ENCODE measurements at regions not wholly inside any gene's neighbourhood (a gene's known extent, or its start where the extent isn't known, plus 50 kb on each side); places are given as distances from the start of the nearest gene placed in this dataset.

DNA sequence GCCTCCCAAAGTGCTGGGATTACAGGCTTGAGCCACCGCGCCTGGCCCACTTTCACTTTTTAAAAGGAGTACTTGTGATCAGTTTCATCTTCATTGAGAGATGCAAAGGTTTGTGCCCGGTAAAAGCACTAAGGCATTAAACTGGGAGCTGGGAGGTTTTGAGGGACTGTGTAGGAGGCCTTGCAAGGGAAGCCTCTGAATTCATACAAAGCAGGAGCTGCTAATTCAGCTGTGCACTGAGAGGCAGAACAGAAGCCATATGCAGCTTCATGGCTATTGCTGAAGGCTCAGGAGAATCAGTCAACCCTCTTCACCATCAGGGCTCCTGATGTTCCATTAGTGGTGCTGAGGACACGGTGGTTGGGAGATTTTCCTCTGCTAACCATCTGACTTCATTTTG lies 77.7 kb downstream of the GPR88 start:
- H3K27me3 ChIP-seq (ENCODE audit: control insufficient read depth in 2 of 2, insufficient read depth in 2 of 2, low read length in 2 of 2): no peaks in the 10 kb centered on the region
- H3K27me3 Mint-ChIP-seq: peaks cover 0 to 10% (median 0%) of the 10 kb centered on the region in 5 donors
- ATAC-seq (no peak), DNase-seq (no peak)
- H3K36me3 ChIP-seq (ENCODE audit: control insufficient read depth in 2 of 3, insufficient read depth in 3 of 3, low read length in 3 of 3): no peaks in the 10 kb centered on the region
- POLR2A ChIA-PET: no interaction called here
- CTCF ChIA-PET: no interaction called here
- H3K9me3 Mint-ChIP-seq: peaks cover 0 to 2% (median 0%) of the 10 kb centered on the region in 11 donors
- intact Hi-C loops (cut with micrococcal nuclease): no loop called here
- peaks cover 9 to 23% (median 21%) of the 10 kb centered on the region in 7 donors for H3K4me1 Mint-ChIP-seq
- H3K4me3 Mint-ChIP-seq: no peak overlapping the region
- no peaks in the 10 kb centered on the region for H3K9me3 ChIP-seq (ENCODE audit: control insufficient read depth in 2 of 3, low read length in 3 of 3)
- no peak overlapping the region for H3K4me3 ChIP-seq (ENCODE audit: low read length)
- H3K27ac Mint-ChIP-seq: no peak overlapping the region
- peaks cover 4 to 7% of the 10 kb centered on the region in 2 donors for H3K4me1 ChIP-seq (ENCODE audit: control insufficient read depth in 2 of 2, insufficient read depth in 2 of 2, low read length in 2 of 2)
- no peaks in the 10 kb centered on the region for H3K36me3 Mint-ChIP-seq
- no peak overlapping the region for H3K27ac ChIP-seq (ENCODE audit: low read depth, low read length)

DNA sequence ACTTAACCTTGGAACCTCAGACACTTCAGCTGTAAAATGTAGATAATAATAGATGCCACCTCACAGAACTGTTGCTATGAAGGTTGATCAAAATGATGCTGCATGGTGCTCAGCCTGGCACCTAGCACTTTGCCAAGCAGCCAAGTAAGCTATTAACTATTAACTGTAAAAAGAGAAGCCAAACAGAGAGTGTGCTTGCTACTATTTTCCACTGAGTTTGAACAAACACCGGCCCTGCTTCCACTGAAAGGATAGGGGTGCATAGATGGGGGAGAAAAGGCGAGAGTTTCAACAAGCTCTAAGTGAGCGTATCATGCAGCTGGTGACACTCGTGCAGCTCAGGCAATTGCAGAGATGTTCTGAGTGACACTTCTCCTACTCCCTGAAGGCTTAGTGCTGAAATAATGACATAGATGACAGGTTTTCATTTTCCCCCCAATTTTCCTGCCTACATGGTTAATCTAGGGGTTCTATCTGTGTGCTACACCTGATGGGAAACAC lies 78.2 kb downstream of the GPR88 start:
- Histone ChIP-seq H3K27me3 (ENCODE audit: control insufficient read depth in 2 of 2, insufficient read depth in 2 of 2, low read length in 2 of 2) (no peaks in the 10 kb centered on the region), H3K4me1 (ENCODE audit: control insufficient read depth in 2 of 2, insufficient read depth in 2 of 2, low read length in 2 of 2) (peaks cover 4 to 7% of the 10 kb centered on the region in 2 donors), H3K36me3 (ENCODE audit: control insufficient read depth in 2 of 3, insufficient read depth in 3 of 3, low read length in 3 of 3) (no peaks in the 10 kb centered on the region), H3K27ac (ENCODE audit: low read depth, low read length) (no peak overlapping the region), H3K9me3 (ENCODE audit: control insufficient read depth in 2 of 3, low read length in 3 of 3) (no peaks in the 10 kb centered on the region), H3K4me3 (ENCODE audit: low read length) (no peak overlapping the region)
- no peak for DNase-seq
- Mint-ChIP-seq H3K4me1 (peaks cover 9 to 23% (median 21%) of the 10 kb centered on the region in 7 donors), H3K9me3 (peaks cover 0 to 2% (median 0%) of the 10 kb centered on the region in 11 donors), H3K4me3 (no peak overlapping the region), H3K27ac (no peak overlapping the region), H3K27me3 (peaks cover 0 to 12% (median 0%) of the 10 kb centered on the region in 5 donors), H3K36me3 (no peaks in the 10 kb centered on the region)
- CTCF ChIA-PET: no interaction called here
- intact Hi-C loops (cut with micrococcal nuclease): no loop called here
- POLR2A ChIA-PET: no interaction called here
- ATAC-seq: no peak

DNA sequence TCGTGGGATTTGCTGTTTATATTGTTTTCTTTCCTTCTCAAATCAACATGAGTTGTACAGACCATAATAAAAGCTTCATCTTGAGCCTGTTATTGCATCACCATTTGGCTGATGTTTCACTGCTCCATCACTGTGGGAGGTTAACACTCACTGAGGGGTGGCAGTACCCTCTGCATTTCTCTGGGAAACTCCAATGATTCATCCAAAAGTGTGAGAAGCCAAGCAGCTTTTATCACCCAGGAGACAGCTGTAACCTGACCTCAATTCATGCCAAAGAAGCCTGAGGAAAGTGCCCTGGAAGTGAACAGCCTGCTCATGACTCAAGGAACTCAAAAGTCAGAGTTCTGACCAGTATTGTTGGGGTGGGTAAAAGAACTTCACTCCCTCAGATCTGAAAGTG lies 84.1 kb downstream of the GPR88 start:
- H3K27me3 Mint-ChIP-seq: peaks cover 0 to 7% (median 0%) of the 10 kb centered on the region in 5 donors
- Histone ChIP-seq H3K27me3 (ENCODE audit: control insufficient read depth in 2 of 2, insufficient read depth in 2 of 2, low read length in 2 of 2) (no peaks in the 10 kb centered on the region), H3K4me3 (ENCODE audit: low read length) (no peak overlapping the region), H3K9me3 (ENCODE audit: control insufficient read depth in 2 of 3, low read length in 3 of 3) (no peaks in the 10 kb centered on the region), H3K27ac (ENCODE audit: low read depth, low read length) (no peak overlapping the region), H3K36me3 (ENCODE audit: control insufficient read depth in 2 of 3, insufficient read depth in 3 of 3, low read length in 3 of 3) (no peaks in the 10 kb centered on the region), H3K4me1 (ENCODE audit: control insufficient read depth in 2 of 2, insufficient read depth in 2 of 2, low read length in 2 of 2) (no peaks in the 10 kb centered on the region)
- H3K27ac Mint-ChIP-seq: no peak overlapping the region
- POLR2A ChIA-PET: no interaction called here
- peaks cover 0 to 2% (median 0%) of the 10 kb centered on the region in 11 donors for H3K9me3 Mint-ChIP-seq
- ATAC-seq: no peak
- DNase-seq: no peak
- no peaks in the 10 kb centered on the region for H3K36me3 Mint-ChIP-seq
- intact Hi-C loops (cut with micrococcal nuclease): no loop called here
- no peak overlapping the region for H3K4me3 Mint-ChIP-seq
- CTCF ChIA-PET: no interaction called here
- no peaks in the 10 kb centered on the region for H3K4me1 Mint-ChIP-seq

DNA sequence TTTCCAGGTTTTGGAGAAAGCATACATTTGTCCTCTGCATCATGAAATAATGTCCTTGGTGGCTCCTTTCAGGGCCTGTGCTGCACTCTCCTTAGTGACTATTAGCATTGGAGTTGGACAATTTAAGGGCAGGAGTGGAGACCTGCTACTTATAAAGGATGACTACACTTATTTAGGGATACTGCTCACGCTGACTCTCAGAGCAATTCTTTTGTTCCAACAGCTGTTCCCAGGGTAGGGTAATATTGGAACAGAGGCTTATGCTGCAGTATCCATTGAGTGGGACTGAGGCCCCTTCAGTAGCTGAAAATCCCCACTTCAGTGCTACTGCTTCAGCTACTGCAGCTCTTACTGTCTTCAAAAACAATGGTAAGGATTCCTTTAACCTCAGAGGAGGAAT lies 84.6 kb downstream of the GPR88 start:
- ChIA-PET CTCF (no interaction called here), POLR2A (no interaction called here)
- Mint-ChIP-seq H3K36me3 (no peaks in the 10 kb centered on the region), H3K9me3 (peaks cover 0 to 5% (median 0%) of the 10 kb centered on the region in 11 donors), H3K4me3 (no peak overlapping the region), H3K4me1 (peaks cover 0 to 3% (median 0%) of the 10 kb centered on the region in 7 donors), H3K27me3 (peaks cover 0 to 7% (median 0%) of the 10 kb centered on the region in 5 donors), H3K27ac (no peak overlapping the region)
- no peaks in the 10 kb centered on the region for H3K27me3 ChIP-seq (ENCODE audit: control insufficient read depth in 2 of 2, insufficient read depth in 2 of 2, low read length in 2 of 2)
- no peaks in the 10 kb centered on the region for H3K36me3 ChIP-seq (ENCODE audit: control insufficient read depth in 2 of 3, insufficient read depth in 3 of 3, low read length in 3 of 3)
- intact Hi-C loops (cut with micrococcal nuclease): no loop called here
- no peak overlapping the region for H3K4me3 ChIP-seq (ENCODE audit: low read length)
- no peaks in the 10 kb centered on the region for H3K9me3 ChIP-seq (ENCODE audit: control insufficient read depth in 2 of 3, low read length in 3 of 3)
- DNase-seq (no peak), ATAC-seq (no peak)
- no peaks in the 10 kb centered on the region for H3K4me1 ChIP-seq (ENCODE audit: control insufficient read depth in 2 of 2, insufficient read depth in 2 of 2, low read length in 2 of 2)
- no peak overlapping the region for H3K27ac ChIP-seq (ENCODE audit: low read depth, low read length)

DNA sequence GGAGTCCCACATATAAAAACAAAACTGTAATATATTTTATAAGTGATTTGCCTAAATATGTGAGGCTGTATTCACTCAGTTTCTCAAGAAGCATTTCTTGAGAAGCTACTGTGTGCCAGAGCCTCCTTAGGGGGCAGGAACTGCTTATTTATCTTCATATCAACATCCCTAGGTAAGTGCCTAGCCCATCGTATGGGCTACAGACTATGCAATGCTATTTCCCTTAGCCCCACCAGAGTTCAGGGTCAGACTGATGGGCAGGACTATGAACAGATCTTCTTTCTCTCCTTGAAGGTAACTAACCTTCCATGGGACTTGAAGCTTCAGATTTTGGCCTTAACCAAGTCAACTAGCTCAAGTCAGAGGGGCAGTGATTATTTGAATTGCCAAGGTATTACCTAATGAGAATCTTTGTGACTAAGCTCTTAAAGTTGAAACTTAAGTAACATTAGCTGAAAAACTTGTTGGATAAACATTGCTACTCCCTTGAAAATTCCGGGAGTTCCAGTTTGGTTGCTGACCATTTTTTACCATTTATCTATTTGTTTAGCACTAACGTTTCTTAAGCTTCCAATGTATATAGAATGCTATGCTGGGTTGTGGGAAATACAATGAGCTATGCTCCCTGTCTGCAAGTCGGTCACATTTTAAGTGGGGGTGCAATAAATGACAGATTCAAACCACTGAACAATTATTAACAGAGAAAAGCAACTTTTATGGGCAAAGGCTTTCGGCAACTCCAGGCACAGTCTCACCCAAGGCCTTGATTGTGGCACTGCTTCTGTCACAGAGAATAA lies 85.2 kb downstream of the GPR88 start:
- H3K4me3 Mint-ChIP-seq: no peak overlapping the region

DNA sequence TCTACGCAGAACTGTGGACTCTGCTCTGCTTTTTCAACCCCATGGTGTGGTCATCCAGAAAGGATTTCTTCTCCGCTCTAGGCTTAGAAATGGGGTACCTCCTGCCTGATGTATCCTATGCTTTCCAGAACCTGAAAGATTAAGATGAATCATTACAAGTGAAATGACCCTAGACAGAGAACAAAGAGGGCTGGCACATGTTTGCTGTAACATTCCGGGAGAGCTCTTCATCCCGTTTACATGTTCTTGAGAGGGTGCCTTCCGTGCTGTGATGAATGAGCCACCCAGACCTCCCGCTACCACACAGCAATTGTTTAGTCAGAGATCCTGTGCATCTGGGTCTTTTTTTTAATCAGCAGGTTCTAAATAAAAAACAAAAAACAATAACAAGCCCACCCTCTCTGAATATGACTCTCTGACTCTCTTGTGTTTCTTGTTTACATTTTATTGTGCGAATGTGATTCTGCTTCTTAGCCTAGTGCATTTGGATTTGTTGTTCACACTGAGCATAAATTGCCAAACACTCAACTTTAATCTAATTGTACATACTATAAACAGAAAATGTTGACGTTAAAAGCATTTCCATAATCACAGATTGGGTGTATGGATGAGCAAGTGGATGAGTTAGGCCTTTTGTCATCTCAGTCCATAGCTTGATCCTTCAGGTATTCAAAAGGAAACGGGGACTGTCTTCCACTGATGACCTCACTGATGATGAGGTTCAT lies 87.1 kb downstream of the GPR88 start:
- no peaks in the 10 kb centered on the region for H3K36me3 Mint-ChIP-seq
- H3K4me3 Mint-ChIP-seq: no peak overlapping the region
- H3K4me1 Mint-ChIP-seq: peaks cover 0 to 4% (median 0%) of the 10 kb centered on the region in 7 donors
- H3K9me3 Mint-ChIP-seq: peaks cover 0 to 2% (median 0%) of the 10 kb centered on the region in 11 donors
- peaks cover 0 to 4% (median 0%) of the 10 kb centered on the region in 5 donors for H3K27me3 Mint-ChIP-seq
- ChIA-PET CTCF (interaction anchor here (0.8 kb wide), 1 partner anchor 166 kb away, joined by 3 read pairs; no protein-coding TSS in a partner anchor), POLR2A (no interaction called here)
- no peak overlapping the region for H3K27ac Mint-ChIP-seq
- Histone ChIP-seq H3K27me3 (ENCODE audit: control insufficient read depth in 2 of 2, insufficient read depth in 2 of 2, low read length in 2 of 2) (no peaks in the 10 kb centered on the region), H3K27ac (ENCODE audit: low read depth, low read length) (no peak overlapping the region), H3K36me3 (ENCODE audit: control insufficient read depth in 2 of 3, insufficient read depth in 3 of 3, low read length in 3 of 3) (no peaks in the 10 kb centered on the region), H3K4me1 (ENCODE audit: control insufficient read depth in 2 of 2, insufficient read depth in 2 of 2, low read length in 2 of 2) (no peaks in the 10 kb centered on the region), H3K9me3 (ENCODE audit: control insufficient read depth in 2 of 3, low read length in 3 of 3) (no peaks in the 10 kb centered on the region), H3K4me3 (ENCODE audit: low read length) (no peak overlapping the region)
- DNase-seq (no peak), ATAC-seq (no peak)
- intact Hi-C loops (cut with micrococcal nuclease): no loop called here

More for the DNA sequence above, 85.2 kb downstream of the GPR88 start:
- intact Hi-C loops (cut with micrococcal nuclease): no loop called here
- Mint-ChIP-seq H3K27ac (no peak overlapping the region), H3K36me3 (no peaks in the 10 kb centered on the region), H3K9me3 (peaks cover 0 to 4% (median 0%) of the 10 kb centered on the region in 11 donors), H3K27me3 (peaks cover 0 to 7% (median 0%) of the 10 kb centered on the region in 5 donors), H3K4me1 (peaks cover 0 to 3% (median 0%) of the 10 kb centered on the region in 7 donors)
- POLR2A ChIA-PET: no interaction called here
- Histone ChIP-seq H3K4me3 (ENCODE audit: low read length) (no peak overlapping the region), H3K27ac (ENCODE audit: low read depth, low read length) (no peak overlapping the region), H3K36me3 (ENCODE audit: control insufficient read depth in 2 of 3, insufficient read depth in 3 of 3, low read length in 3 of 3) (no peaks in the 10 kb centered on the region), H3K4me1 (ENCODE audit: control insufficient read depth in 2 of 2, insufficient read depth in 2 of 2, low read length in 2 of 2) (no peaks in the 10 kb centered on the region), H3K9me3 (ENCODE audit: control insufficient read depth in 2 of 3, low read length in 3 of 3) (no peaks in the 10 kb centered on the region), H3K27me3 (ENCODE audit: control insufficient read depth in 2 of 2, insufficient read depth in 2 of 2, low read length in 2 of 2) (no peaks in the 10 kb centered on the region)
- DNase-seq: no peak
- no peak for ATAC-seq
- CTCF ChIA-PET: interaction anchor here (0.6 kb wide), 1 partner anchor 237 kb away, joined by 6 read pairs; no protein-coding TSS in a partner anchor

Measured in naive thymus-derived CD4-positive, alpha-beta T cell (primary cell).